ENCODE measurements at regions not wholly inside any gene's neighbourhood (a gene's known extent, or its start where the extent isn't known, plus 50 kb on each side); places are given as distances from the start of the nearest gene placed in this dataset.

GRCh38 chr1:177573901-177574300, 396.0 kb downstream of the SEC16B start:
- no peak for TF ChIP-seq POLR2AphosphoS5 (IDR thresholded peaks at IDR 0.05; ENCODE audit: borderline replicate concordance, low read depth, low read length)
- TF ChIP-seq EZH2 (IDR thresholded peaks at IDR 0.05) = no peak
- TF ChIP-seq FOXP2 (optimal IDR thresholded peaks at IDR 0.05; ENCODE audit: control extremely low read depth, extremely low read length, insufficient read depth) = no peak

All from SK-N-MC (cell line).